T-cell (primary cell): ENCODE measurements at regions not wholly inside any gene's neighbourhood (a gene's known extent, or its start where the extent isn't known, plus 50 kb on each side); places are given as distances from the start of the nearest gene placed in this dataset.
"Not testable (repeated sequence)": the region's sequence is repeated elsewhere in the genome, so short reads cannot be mapped to it uniquely, and the experiment has no call there.

ENCODE experiments used
- ATAC-seq, 4 experiments: fragments of 200-7000 bp in 3 of 4; fragments of 150-1000 bp in 1 of 4; cut with Tn5 transposase; replicated peaks in 1 of 4; 1 replicate in 3 of 4; 2 replicates in 1 of 4; pipeline ENCODE4 v1.10.0; 2021; ENCODE audit warnings: moderate library complexity in 3 of 4, mild to moderate bottlenecking in 2 of 4, moderate number of reproducible peaks in 1 of 4
- CTCF ChIA-PET, 2 donors: fragments of 300-600 bp; sonication (Branson Sonifier 250); formaldehyde crosslinking; loops; one replicate each; lab custom pipeline; 2022; ENCODE audit warnings: antibody characterized with exemption in 2 of 2; lab: Charles Lee
- POLR2A ChIA-PET, 2 donors: fragments of 300-600 bp; sonication (Branson Sonifier 250); formaldehyde crosslinking; loops; one replicate each; lab custom pipeline; 2022; ENCODE audit warnings: antibody characterized with exemption in 2 of 2; lab: Charles Lee
- DNase-seq, 35 experiments: peaks; one replicate each; pipeline versions ENCODE4 v3.0.0 to v3.0.0-alpha.2; 2013 to 2023
- H3K27ac ChIP-seq: one replicate; pipeline ENCODE4 v1.5.1; 2013; ENCODE audit warnings: low read length
- H3K27me3 ChIP-seq, 2 experiments: replicated peaks in 1 of 2; 1 replicate in 1 of 2; 2 replicates in 1 of 2; pipeline versions ENCODE4 v1.6.1 to v1.7.0; 2013; ENCODE audit warnings: low read length in 1 of 2, mixed read lengths in 1 of 2; ENCODE audit not compliant: control insufficient read depth in 2 of 2, insufficient read depth in 2 of 2; ENCODE audit errors: extremely low read depth in 1 of 2
- H3K36me3 ChIP-seq, 2 donors: 1 replicate in 1 of 2; 2 replicates in 1 of 2; pipeline versions ENCODE4 v1.6.1 to v1.7.0; 2013; ENCODE audit warnings: low read length in 1 of 2; ENCODE audit not compliant: control insufficient read depth in 2 of 2, insufficient read depth in 1 of 2; ENCODE audit errors: extremely low read depth in 1 of 2
- H3K4me1 ChIP-seq, 2 experiments: 1 replicate in 1 of 2; 2 replicates in 1 of 2; pipeline versions ENCODE4 v1.6.1 to v1.7.0; 2013; ENCODE audit warnings: low read length in 2 of 2, mixed read lengths in 1 of 2; ENCODE audit not compliant: insufficient read depth in 2 of 2, control insufficient read depth in 1 of 2; ENCODE audit errors: extremely low read depth in 1 of 2
- H3K4me3 ChIP-seq, 2 donors: 1 replicate in 1 of 2; 2 replicates in 1 of 2; pipeline versions ENCODE4 v1.5.1 to v1.7.0; 2013; ENCODE audit warnings: mild to moderate bottlenecking in 2 of 2, low read length in 1 of 2, moderate library complexity in 1 of 2; ENCODE audit not compliant: control insufficient read depth in 1 of 2; ENCODE audit errors: extremely low read depth in 1 of 2
- H3K9me3 ChIP-seq: 2 replicates; pipeline ENCODE4 v1.7.0; 2013
- H3K27ac Mint-ChIP-seq, 2 donors: one replicate each; pipeline ENCODE4 v1.8.0; 2020 to 2021; ENCODE audit warnings: mild to moderate bottlenecking in 2 of 2, mixed read lengths in 2 of 2
- H3K27me3 Mint-ChIP-seq, 2 donors: one replicate each; pipeline ENCODE4 v1.8.0; 2021 to 2022; ENCODE audit warnings: mixed read lengths in 2 of 2
- H3K36me3 Mint-ChIP-seq: one replicate; pipeline ENCODE4 v1.8.0; 2021; ENCODE audit warnings: mixed read lengths
- H3K4me1 Mint-ChIP-seq, 3 donors: one replicate each; pipeline ENCODE4 v1.8.0; 2020 to 2022; ENCODE audit warnings: mixed read lengths in 3 of 3, mild to moderate bottlenecking in 1 of 3
- H3K4me3 Mint-ChIP-seq, 3 donors: one replicate each; pipeline ENCODE4 v1.8.0; 2020 to 2022; ENCODE audit warnings: mild to moderate bottlenecking in 3 of 3, mixed read lengths in 3 of 3, moderate library complexity in 3 of 3
- H3K9me3 Mint-ChIP-seq, 3 donors: one replicate each; pipeline ENCODE4 v1.8.0; 2020 to 2022; ENCODE audit warnings: mixed read lengths in 3 of 3
- WGBS: methylation state at CpG from one replicate; pipeline ENCODE4 v1.1.5; 2013; ENCODE audit warnings: missing lambda C conversion rate; ENCODE audit not compliant: insufficient coverage; 5-methylcytosine and 5-hydroxymethylcytosine counted together

DNA sequence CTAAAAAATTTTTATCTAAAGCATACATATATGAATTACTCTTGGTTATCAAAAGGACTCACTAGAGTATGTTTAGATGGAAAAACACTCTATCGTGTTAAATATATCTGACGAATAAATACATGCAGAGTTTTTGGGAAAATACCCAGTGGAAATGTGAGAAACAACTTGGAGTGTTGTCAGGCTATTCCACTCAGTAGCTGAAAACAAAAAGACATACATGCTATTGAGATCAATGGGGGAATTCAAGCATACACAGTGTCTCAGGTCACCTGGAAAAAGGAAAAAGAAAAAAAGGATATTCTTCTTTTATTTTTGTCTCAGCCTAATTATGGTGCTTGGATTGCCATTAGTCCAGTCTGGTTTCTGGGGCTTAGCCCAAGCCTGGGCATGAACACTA, 247.0 kb upstream of the LYPLAL1 start:
- no peak overlapping the region for H3K4me3 ChIP-seq
- Mint-ChIP-seq H3K9me3 (peaks cover 0 to 7% (median 0%) of the 10 kb centered on the region in 3 donors), H3K4me3 (no peak overlapping the region), H3K27me3 (peaks cover 0 to 4% of the 10 kb centered on the region in 2 donors), H3K36me3 (no peaks in the 10 kb centered on the region), H3K27ac (no peak overlapping the region), H3K4me1 (no peaks in the 10 kb centered on the region)
- no peaks in the 10 kb centered on the region for H3K9me3 ChIP-seq
- CTCF ChIA-PET = no interaction called here
- H3K4me1 ChIP-seq = no peaks in the 10 kb centered on the region
- H3K27ac ChIP-seq = no peak overlapping the region
- no peaks in the 10 kb centered on the region for H3K27me3 ChIP-seq
- DNase-seq (no peak), ATAC-seq (no peak)
- POLR2A ChIA-PET = no interaction called here
- H3K36me3 ChIP-seq = no peaks in the 10 kb centered on the region
- WGBS = 100% methylated on average over 1 of the region's 2 CpGs

DNA sequence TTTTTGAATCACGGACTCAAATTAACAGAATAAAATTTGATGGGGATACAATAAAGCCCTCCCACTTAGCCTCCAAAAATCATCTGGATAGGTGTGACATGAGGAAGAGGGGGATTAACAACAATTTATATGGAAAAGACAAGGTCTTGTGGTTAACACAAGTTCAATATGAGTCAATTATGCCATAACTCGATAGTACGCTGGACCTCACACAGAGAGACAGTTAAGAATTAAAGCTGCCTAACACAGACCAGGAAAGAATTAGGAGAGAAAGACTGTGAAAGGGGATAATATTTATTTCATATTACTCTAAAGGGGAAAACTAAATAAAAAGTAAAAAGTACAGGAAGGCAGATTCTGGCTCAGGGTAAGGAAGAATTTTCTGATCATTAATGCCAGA, 243.7 kb upstream of the LYPLAL1 start:
- POLR2A ChIA-PET = no interaction called here
- no peak for DNase-seq
- Histone ChIP-seq H3K36me3 (no peaks in the 10 kb centered on the region), H3K9me3 (no peaks in the 10 kb centered on the region), H3K27ac (no peak overlapping the region), H3K4me3 (no peak overlapping the region), H3K4me1 (no peaks in the 10 kb centered on the region), H3K27me3 (no peaks in the 10 kb centered on the region)
- CTCF ChIA-PET = no interaction called here
- ATAC-seq = no peak
- Mint-ChIP-seq H3K9me3 (peaks cover 0 to 3% (median 1%) of the 10 kb centered on the region in 3 donors), H3K27me3 (peaks cover 0 to 4% of the 10 kb centered on the region in 2 donors), H3K27ac (no peak overlapping the region), H3K4me1 (no peaks in the 10 kb centered on the region), H3K4me3 (no peak overlapping the region), H3K36me3 (no peaks in the 10 kb centered on the region)
- no CpG with 5 or more reads among the region's 3 CpGs for WGBS

DNA sequence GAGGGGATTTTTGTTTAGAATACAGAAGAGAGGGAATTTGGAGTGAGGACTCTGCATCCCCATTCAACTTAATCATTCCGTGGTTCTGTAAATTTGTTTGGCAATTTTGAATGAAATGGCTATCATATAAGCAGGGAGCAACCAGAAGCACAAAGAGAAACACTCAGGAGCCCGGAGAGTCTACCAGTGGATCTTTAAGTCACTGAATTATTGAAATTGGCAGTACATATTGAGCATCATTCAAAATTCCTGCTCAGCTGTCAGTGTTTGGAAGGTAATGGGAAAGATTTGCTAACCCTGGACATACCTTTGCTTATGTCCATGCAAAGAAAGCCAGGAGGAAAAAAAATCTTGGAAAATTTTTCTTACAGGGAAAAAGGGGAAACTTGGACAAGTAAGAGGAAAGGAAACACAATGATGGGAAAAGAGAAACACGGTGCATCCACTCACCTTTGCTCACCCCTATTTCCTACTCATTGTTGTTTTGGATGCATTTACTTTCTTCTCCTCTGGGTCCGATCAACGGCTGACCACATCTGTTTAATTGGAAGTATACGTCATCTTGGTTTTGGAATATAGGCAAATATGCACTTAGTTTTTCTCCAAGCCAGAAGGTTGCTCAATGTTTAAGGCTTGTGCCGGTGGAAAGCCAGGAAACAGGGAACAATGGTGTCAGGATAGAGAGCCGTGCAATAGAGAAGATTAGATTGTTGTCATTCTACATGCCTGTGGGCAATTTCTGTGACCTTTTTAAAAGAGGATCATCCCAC, 243.0 kb upstream of the LYPLAL1 start:
- Mint-ChIP-seq H3K27me3 (peaks cover 0 to 4% of the 10 kb centered on the region in 2 donors), H3K27ac (no peak overlapping the region), H3K4me3 (no peak overlapping the region), H3K36me3 (no peaks in the 10 kb centered on the region), H3K9me3 (peaks cover 0 to 9% (median 8%) of the 10 kb centered on the region in 3 donors), H3K4me1 (no peaks in the 10 kb centered on the region)
- no peaks in the 10 kb centered on the region for H3K27me3 ChIP-seq
- no peaks in the 10 kb centered on the region for H3K4me1 ChIP-seq
- WGBS = 43% methylated on average over 1 of the region's 8 CpGs
- DNase-seq (no peak), ATAC-seq (no peak)
- no peaks in the 10 kb centered on the region for H3K9me3 ChIP-seq
- no peak overlapping the region for H3K4me3 ChIP-seq
- ChIA-PET CTCF (no interaction called here), POLR2A (no interaction called here)
- no peak overlapping the region for H3K27ac ChIP-seq
- no peaks in the 10 kb centered on the region for H3K36me3 ChIP-seq

DNA sequence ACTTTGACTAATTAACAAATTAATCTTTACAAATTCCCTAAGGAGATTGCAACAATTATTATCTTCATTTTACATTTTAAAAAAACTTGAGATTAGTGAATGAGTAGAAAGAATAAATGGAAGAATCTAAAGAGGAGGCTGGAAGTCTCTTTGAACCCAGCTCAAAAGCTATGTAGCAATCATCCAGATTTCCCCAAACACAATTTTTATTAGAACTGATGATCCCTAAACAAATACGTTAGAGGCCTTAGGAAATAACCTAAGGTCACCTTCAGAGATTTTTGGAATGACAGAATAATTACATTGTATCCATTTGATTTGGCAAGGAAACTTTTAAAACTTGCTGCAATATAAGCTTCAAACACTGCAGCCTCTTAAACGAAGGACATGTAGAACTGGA, 242.4 kb upstream of the LYPLAL1 start:
- Histone ChIP-seq H3K4me1 (no peaks in the 10 kb centered on the region), H3K36me3 (no peaks in the 10 kb centered on the region), H3K27ac (no peak overlapping the region), H3K9me3 (no peaks in the 10 kb centered on the region), H3K4me3 (no peak overlapping the region), H3K27me3 (no peaks in the 10 kb centered on the region)
- DNase-seq (no peak), ATAC-seq (no peak)
- no peaks in the 10 kb centered on the region for H3K36me3 Mint-ChIP-seq
- H3K27ac Mint-ChIP-seq = no peak overlapping the region
- CTCF ChIA-PET = no interaction called here
- POLR2A ChIA-PET = no interaction called here
- no peaks in the 10 kb centered on the region for H3K4me1 Mint-ChIP-seq
- no peak overlapping the region for H3K4me3 Mint-ChIP-seq
- no peaks in the 10 kb centered on the region for H3K27me3 Mint-ChIP-seq
- no CpG with 5 or more reads among the region's 2 CpGs for WGBS
- H3K9me3 Mint-ChIP-seq = peaks cover 0 to 15% (median 12%) of the 10 kb centered on the region in 3 donors

DNA sequence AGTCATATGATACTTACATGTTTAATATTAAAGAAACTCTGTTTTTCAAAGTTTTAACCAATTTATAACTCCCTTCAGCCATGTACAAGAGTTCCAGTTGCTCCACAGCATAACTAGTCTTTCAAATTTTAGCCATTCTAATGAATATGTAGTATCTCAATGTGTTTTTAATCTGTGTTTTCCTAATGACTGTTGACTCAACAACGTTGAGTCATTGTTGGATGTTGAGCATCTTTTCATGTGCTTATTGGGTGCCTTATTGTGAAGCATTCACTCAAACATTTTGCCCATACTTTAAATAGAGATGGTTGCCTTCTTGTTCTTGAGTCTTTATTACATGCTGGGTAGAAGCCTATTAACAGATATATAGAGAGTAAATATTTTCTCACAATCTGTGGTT, 240.2 kb upstream of the LYPLAL1 start:
- Histone ChIP-seq H3K9me3 (no peaks in the 10 kb centered on the region), H3K27ac (no peak overlapping the region), H3K27me3 (no peaks in the 10 kb centered on the region), H3K4me1 (no peaks in the 10 kb centered on the region), H3K36me3 (no peaks in the 10 kb centered on the region), H3K4me3 (no peak overlapping the region)
- H3K4me3 Mint-ChIP-seq = no peak overlapping the region
- ATAC-seq (no peak), DNase-seq (no peak)
- no peaks in the 10 kb centered on the region for H3K36me3 Mint-ChIP-seq
- no CpG with 5 or more reads among the region's 1 CpG for whole genome bisulfite sequencing
- no peak overlapping the region for H3K27ac Mint-ChIP-seq
- ChIA-PET POLR2A (no interaction called here), CTCF (no interaction called here)
- H3K9me3 Mint-ChIP-seq = peaks cover 0 to 19% (median 12%) of the 10 kb centered on the region in 3 donors
- no peaks in the 10 kb centered on the region for H3K27me3 Mint-ChIP-seq
- H3K4me1 Mint-ChIP-seq = no peaks in the 10 kb centered on the region

DNA sequence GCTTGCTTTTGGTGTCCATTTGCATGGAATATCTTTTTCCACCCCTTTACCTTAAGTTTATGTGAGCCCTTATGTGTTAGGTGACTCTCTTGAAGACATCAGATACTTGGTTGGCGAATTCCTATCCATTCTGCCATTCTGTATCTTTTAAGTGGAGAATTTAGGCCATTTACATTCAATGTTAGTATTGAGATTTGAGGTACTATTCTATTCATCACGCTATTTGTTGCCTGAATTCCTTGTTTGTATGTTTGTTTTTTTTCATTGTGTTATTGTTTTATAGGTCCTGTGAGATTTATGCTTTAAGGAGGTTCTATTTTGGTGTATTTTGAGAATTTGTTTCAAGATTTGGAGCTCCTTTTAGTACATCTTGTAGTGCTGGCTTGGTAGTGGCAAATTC, 238.3 kb upstream of the LYPLAL1 start:
- H3K4me3 Mint-ChIP-seq, H3K4me3 ChIP-seq, H3K27ac Mint-ChIP-seq, H3K27me3 ChIP-seq, H3K9me3 ChIP-seq, H3K4me1 ChIP-seq, H3K27me3 Mint-ChIP-seq, ATAC-seq, H3K36me3 ChIP-seq, DNase-seq, H3K4me1 Mint-ChIP-seq, H3K27ac ChIP-seq, POLR2A ChIA-PET, H3K36me3 Mint-ChIP-seq: not testable (repeated sequence)
- CTCF ChIA-PET = interaction anchor here in 1 of 2 donors (0.6 kb wide), 1 partner anchor 684 kb away, joined by 7 read pairs; no protein-coding TSS in a partner anchor
- peaks cover 6 to 19% (median 12%) of the 10 kb centered on the region in 3 donors for H3K9me3 Mint-ChIP-seq
- WGBS = no CpG with 5 or more reads among the region's 2 CpGs
